GM19351 (cell line): ENCODE measurements at regions not wholly inside any gene's neighbourhood (a gene's known extent, or its start where the extent isn't known, plus 50 kb on each side); places are given as distances from the start of the nearest gene placed in this dataset.
"Not testable (repeated sequence)": the region's sequence is repeated elsewhere in the genome, so short reads cannot be mapped to it uniquely, and the experiment has no call there.

Experiments used
- ATAC-seq: cut with Tn5 transposase; IDR thresholded peaks from one replicate; pipeline ENCODE4 v1.9.1; 2021; ENCODE audit warnings: mild to moderate bottlenecking, moderate library complexity; ENCODE audit not compliant: unreplicated experiment

DNA sequence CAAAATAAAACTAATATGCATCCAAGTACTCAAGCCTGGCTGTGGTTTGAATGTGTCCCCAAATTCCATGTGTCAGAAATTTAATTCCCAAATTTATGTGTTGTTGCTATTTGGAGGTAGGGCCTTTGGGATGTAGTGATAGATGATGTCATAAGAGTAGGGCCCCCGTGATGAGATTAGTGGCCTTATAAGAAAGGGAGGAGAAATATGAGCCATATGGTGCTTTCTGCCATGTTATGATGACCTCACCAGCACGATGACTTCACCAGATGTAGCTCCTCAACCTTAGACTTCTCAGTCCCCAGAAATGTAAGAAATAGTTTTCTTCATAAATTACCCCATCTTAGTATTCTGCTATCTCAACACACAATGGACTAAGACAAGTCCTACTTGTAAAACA lies 2264.0 kb downstream of the ARAP2 start:
- ATAC-seq = no peak

DNA sequence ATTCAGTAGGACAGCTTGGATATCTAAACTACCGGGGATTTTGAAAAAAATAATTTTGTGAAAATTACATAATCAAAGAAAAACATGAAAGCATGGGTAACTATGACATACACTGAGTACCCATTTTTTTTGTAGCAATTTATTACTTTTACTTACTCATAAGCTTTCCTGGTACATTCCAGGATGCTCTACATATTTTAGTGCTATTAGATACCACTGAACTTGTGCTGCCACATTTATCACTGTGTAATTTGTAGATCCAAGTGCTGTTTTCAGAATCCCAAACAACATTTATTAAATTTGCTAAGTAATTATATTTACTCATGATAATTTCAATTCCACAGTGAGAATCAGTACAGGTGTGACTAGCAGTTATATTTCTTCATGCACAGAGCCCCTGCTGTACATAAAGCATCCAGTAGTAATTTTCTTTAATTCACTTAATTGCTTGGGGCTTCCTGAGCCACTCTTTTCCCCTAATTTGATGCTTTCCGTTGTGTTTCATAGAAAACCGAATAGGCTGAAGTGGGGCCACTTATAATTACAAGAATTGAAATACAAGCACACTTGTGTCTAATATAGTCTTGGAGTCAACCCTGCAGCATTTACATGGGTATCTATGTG lies 2254.4 kb downstream of the ARAP2 start:
- ATAC-seq = no peak

DNA sequence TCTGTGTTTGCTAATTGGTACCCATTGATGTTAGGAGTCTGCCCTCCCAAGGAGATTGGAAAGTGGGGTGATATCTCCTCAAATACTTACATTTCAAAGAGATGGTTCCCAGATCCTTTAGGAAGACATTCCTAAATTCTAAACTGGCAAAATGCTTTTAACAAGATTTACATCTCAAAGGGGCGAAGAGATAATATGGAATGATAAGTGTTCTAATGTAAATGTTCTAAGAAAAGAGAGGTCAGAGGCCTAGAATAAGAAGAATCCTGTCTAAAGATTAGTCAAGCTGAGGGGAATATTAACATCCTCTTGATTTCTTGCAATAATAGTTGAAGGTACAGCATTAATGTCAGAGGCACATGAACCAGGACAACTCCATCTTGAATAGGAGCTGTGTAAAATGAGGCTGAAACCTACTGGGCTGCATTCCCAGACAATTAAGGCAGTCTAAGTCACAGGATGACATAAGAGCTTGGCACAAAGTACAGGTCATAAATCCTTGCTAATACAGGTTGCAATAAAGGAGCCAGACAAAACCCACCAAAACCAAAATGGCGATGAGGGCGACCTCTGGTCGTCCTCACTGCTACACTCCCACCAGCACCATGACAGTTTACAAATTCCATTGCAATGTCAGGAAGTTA lies 2248.1 kb downstream of the ARAP2 start:
- ATAC-seq = no peak

DNA sequence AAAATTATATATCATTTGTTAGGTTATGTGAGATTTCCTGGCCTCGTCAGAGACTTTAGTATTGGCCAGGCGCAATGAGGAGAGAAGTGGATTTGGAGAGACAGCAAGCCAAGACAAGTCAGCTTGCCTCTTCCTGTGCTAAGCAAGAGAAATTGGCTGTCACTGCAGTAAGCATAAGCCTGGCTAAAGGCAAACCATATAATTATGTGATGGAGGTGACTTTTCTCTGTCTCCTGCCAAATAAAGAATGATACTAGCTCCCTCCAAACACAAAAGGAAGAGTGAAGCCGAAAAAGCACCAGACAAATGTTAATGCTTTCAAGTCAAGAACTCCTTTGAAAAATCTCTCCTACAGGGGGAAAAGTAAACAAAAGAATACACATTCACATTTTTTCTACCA lies 2246.0 kb downstream of the ARAP2 start:
- no peak for ATAC-seq

DNA sequence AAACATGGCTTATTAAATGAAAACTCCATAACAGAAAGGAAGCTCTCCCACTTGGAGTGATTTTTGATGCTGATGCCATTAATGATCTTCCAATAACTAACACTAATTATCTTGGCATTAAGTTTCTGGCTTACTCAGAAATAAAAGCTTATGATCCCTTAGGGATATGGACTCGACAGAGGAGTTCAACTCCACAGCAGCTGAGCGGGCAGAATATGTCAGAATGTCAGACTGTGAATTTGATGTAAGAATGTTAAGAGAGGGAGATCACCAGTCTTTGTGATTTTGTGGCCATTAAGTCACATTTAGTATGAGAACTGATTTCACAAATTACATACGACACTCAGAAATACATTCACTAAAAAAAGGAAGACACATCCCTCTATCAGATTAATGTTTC lies 2244.0 kb downstream of the ARAP2 start:
- ATAC-seq = no peak

DNA sequence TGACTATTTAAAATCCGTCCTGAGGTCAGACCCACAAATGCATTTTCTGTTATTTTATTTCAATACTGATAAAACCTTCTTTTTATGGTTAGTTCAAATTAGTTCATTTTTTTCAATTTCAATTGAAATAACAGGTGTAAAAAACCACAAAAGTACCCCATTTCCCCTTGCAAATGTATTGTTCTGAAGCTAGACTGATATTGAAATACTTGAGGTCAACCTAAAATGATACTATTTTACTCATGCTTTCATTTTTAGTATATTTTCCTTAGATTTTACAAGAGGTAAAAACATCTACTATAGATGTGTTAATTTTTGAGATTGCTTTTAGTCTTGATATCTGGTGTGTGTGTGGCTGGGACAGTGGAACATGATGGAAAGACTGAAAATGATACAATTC lies 2237.8 kb downstream of the ARAP2 start:
- ATAC-seq = not testable (repeated sequence)

DNA sequence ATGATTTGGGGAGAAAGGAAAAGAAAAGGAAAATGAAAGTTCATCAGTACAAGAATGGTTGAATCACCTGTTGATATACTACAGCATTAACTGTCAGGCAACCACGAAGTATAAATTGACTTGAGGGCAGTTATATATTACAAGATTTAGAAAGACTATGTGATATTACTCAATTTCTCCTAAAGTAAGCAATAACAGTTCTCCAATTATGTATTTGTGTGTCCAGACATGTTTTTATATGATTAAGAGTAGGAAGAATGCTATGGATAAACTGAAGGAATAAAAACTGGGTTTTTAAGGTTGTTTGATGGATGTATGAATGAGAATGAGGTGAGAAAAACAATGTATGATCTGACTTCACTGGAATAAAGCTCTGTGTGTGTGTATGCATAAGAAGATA lies 2234.4 kb downstream of the ARAP2 start:
- no peak for ATAC-seq

DNA sequence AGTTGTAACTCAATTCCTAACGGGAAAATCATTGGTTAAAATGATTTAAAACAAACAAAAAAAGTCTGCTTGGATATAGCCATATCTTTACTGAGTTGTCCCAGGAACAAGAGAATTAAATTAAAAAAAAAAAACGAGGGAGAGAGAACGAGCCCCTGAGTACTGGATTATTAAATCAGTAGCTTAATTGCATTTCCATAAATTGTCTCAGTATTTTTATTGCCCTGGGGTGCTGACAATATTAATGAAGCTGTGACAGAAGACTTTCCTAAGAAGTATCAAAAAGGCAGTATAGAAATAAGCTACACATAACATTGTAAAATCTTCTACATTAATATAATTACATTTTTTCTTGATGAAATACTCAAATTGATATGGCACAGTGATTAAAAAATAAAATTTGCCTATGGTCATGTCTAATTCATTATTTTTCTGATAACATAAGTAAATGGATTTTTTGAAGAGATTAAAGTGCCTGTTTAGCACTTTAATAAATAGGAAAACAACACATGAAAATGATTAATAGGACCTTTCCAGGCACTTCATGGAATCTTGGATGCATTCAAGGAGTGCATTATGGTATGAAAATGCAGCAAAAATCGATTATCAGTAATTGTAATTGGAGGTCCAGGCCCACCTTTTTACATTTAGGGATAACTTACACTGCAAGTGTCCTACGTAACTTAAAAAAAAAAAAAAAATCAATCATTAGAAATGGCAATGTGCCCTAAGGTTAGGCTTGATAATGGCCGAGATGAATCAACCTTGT lies 2233.4 kb downstream of the ARAP2 start:
- no peak for ATAC-seq

DNA sequence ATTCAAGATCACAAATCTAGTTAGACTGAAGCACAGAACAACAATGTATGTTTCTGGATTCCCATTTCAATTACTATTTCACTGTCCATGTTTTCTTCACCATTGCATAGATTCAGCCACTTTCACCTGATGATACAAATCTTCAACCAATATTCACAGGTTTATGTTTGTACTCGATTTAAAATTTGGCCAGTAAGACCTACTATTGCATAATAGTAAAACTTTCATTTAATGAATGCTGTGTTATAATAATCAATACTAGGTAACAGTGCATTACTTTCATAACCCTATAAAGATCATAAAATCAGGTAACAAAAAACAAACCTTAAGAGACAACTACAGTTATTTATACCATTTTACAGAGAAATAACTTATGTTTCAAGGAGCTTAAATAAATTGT lies 2209.1 kb downstream of the ARAP2 start:
- no peak for ATAC-seq

DNA sequence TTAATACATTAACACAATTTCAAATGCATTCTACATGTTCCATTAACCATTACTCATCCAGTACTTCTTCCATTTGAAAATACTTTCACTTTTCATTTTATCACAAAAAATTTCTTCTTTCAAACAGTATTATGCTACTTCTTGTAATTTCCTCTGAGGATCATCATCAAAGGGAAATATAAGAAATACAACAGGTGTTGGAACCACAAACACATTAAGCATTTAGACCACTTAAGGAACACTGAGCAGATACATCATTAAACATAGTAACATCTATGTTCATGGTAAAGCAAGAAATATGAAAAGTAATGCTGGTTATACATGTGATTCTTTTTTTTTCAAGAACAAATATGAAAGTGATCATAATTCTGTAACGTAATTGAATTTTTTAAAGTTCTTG lies 2207.0 kb downstream of the ARAP2 start:
- ATAC-seq = no peak

DNA sequence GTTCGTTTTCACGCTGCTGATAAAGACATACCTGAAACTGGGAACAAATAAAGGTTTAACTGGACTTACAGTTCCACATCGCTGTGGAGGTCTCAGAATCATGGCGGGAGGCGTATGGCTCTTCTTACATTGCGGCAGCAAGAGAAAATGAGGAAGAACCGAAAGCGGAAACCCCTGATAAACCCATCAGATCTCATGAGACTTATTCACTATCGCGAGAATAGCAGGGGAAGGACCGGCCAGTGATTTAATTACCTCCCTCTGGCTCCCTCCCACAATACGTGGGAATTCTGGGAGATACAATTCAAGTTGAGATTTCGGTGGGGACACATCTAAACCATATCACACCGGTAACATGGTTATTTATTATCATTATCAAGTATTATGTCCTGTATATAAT lies 2204.5 kb downstream of the ARAP2 start:
- ATAC-seq = no peak

DNA sequence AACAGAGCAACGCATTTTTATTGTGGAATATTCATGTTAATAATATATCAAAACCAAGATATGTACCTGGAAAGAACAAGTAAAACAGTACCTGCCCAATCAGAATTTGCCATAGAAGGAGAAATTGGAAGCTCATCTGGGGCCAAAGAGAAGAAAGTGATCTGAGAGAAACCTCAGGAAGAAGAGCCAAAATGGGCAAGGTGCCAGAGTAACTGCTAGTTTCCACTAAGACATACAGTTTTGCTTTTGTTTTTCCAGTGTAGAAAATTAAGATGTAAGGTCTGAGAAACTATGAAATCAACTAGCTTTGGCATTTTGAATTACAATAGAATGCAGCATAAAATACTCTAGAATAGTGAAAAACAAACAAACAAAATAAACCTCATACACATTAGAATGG lies 2201.2 kb downstream of the ARAP2 start:
- ATAC-seq = no peak

DNA sequence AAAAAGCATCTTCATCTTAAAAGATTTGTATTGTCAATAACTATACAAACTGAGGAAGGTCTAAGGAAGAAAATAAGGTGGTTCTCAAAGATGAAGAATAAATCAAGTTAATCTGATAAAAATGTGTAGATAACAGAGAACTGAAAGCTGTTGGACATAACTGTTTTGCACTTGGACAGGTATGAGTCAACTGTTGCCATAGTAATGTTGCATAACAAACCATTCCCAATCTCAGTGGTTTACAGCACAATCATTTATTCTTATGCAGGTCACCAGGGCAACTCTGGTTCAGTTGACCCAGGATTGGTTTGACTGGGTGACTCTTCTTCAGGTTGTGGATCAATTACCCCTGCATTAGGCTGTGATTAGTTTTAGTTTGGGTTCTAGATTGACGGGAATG lies 2197.7 kb downstream of the ARAP2 start:
- no peak for ATAC-seq

DNA sequence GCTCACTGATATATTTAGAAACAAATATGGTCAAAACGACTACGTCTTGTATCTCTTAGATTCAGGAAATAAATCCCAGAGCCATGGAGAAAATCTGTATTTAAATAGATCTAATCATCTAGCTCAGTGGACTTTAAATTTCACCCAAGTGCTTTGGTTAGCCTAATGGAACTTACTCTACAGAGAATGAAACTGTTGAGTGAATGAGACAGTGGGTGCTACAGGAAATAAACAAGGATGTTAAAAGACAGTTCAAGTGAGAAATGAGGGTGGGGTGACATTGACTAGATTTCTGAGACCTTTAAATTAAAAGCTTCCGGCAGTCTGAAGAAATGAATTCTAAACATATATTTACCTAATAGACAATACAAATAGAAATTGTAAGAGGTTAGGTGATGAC lies 2197.0 kb downstream of the ARAP2 start:
- ATAC-seq = no peak

DNA sequence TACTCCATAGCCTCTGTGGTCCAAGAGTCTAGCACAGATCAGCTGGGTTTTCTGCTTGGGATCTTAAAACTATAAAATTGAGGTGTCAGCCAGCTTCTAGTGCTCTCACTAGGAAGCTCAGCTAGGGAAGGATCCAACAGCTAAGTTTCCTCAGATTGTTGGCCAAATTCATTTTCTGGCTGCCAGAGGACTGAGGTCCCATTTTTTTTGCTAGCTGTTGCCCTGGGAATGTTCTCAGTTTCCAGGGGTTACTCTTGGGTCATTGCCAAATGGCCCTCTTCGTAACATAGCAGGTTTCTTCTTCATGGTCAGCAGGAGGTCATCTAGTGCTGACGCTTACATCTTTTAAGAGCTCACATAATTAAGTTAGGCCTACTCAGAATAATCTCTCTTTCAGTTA lies 2178.2 kb downstream of the ARAP2 start:
- ATAC-seq = no peak

DNA sequence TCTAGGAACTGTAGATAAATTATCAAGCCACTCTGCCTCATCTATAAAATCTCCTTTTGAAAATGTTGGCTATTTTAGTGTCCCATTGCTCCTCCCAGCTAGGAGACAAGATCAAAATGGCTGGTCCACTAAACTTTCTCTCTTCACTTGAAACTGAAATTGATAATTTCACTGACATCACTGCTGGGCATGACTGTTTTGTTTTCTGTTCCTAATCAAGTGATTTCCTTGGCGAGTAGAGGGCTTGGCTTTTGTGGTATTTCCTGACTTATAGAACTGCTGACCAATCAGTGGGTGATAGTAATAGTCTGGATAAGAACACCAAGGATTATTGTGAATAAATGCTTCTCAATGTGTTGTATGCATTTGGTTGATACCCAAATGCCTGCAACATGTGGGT lies 2152.9 kb downstream of the ARAP2 start:
- no peak for ATAC-seq

DNA sequence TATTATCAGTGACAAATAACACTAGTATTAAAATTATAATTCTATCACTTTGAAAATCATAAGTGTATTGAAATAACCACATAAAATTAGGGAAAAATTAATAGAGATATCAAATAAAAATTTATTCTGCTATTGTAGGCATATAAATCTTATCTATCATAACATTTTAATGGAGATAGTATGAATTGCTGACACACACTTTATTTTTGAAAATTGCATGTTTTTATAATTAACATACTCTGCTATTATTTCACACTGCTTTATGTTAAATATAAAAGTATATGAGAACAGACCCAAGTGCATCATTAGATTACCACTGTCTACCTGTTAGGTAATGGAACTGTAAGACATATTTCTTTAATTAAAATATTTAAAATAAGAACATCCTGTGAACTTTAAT lies 2150.2 kb downstream of the ARAP2 start:
- ATAC-seq = no peak

DNA sequence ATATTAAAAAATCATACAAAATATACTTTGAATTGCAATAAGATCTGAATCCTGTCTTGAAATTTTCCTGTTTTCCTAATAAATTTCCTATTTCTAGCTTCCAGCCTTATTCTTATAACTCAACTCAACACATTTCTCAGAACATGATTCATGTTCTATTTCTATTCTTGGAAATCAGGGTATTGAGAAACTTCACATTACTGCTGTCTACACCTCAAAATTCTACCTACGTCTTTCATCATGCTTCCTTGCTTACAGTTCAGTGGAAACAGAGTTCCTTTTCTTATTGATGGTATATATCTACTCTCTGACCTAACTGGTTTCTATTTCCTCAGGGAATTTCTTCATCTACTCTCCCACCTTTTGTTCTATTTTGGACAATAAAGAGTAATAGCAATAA lies 2139.0 kb downstream of the ARAP2 start:
- ATAC-seq = no peak

DNA sequence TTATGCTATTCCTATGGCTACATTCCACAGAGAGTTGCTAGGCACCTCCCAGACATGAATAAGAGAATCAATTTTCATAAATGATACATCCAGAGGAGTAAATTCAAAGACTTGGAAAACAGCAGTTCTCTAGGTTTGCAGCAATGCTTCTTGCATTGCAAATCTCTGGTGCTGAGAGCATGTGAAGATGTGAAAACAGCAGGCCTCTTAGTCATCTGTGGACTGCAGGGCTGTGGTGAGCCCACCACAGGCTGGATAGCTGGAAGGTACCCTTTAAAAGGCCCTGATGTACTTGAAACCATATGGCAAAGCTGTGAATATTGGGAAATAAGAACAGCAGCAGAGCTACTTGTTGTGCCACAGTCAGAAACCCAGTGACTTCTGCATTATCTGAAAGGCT lies 2135.9 kb downstream of the ARAP2 start:
- ATAC-seq = no peak

DNA sequence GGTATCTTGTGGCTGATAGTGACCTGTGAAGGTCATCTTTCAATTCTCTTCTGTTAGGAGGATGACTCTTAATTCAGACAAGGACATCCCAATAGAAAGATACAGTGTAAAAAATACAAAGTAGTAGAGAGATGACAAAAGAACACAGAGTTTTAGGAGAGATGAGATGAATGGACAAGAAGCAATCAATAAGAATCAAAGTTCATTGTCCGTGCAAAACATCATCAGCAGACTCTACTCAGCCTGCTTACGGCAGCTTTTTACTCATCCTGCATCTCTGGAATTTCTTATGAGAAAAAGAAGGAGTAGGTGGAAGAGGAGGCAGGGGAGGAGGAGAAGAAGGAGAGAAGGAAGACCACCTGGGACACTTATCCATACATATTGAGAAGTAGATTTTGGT lies 2131.7 kb downstream of the ARAP2 start:
- no peak for ATAC-seq

DNA sequence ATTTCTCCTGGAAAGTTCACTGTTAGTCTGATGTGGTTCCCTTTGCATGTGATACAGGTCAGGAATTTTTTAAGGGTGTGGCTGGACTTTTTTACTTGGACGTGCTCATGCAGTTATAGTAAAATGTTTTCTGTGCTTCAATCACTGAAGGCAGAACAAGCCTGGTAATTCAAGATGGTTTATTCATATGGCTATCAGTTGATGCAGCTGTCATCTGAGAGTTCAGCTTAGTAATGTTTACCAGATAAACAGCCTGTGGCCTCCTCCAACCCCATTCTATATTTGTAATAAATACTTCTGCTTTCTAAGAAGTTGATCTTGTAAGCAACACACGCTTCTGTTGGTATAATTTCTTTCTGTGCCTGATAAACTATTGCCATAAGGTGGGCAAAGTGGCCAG lies 2105.9 kb downstream of the ARAP2 start:
- ATAC-seq = no peak

DNA sequence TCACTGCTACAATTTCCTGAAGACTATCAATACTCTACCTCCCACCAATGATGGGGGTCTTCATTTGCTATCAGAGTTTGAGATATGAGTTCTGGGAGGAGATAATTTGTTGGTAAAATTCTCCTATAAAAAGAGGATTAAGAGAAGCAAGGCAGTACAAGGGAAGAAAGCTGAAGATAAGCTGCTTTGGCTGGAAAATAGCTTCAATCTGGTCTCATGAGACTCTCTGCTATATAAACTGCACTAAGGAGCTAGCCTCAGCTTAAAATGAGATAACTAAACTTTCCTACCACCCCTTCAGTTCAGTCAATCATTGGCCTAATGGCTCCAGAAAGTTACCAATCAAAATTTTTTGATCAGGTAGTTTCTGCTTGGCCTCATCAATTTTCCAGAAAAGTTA lies 2105.0 kb downstream of the ARAP2 start:
- no peak for ATAC-seq
